OCI-LY1 (cell line): ENCODE measurements at regions not wholly inside any gene's neighbourhood (a gene's known extent, or its start where the extent isn't known, plus 50 kb on each side); places are given as distances from the start of the nearest gene placed in this dataset.

Experiments used
- EZH2 ChIP-seq: fragments of 200-600 bp; sonication (generic), shearing (Covaris generic); IDR thresholded peaks from 2 replicates; pipeline ENCODE4 v1.8.0; 2017; ENCODE audit warnings: borderline replicate concordance, mixed run types, mild to moderate bottlenecking, antibody characterized with exemption, low read length, moderate library complexity, mixed read lengths
- TF ChIP-seq, protein P1 (sequence below): fragments of 200-600 bp; sonication (generic), shearing (Covaris generic); IDR thresholded peaks from 2 replicates; pipeline ENCODE4 v1.5.1; 2017; ENCODE audit warnings: mild to moderate bottlenecking, antibody characterized with exemption, low read length, moderate library complexity, mixed read lengths

DNA sequence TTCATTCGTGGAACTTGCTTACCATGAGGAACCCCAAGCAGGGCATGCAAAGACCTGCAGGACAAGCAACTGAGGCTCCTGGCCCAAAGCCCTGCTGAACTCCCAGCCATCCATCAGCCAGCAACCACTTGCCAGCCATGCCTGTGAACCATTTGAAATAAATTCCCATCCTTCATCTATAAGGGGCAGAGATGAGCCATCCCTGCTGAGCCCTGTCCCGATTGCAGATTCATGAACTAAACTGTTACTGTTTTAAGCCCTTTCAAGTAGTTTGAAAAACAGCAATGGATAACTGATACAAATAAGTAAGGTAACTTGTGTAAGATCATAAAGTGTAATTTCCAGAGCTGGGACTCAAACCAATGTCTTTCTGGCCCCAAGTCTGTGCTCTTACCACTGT, 114.4 kb upstream of the WSCD1 start:
- TF ChIP-seq, protein P1, sequence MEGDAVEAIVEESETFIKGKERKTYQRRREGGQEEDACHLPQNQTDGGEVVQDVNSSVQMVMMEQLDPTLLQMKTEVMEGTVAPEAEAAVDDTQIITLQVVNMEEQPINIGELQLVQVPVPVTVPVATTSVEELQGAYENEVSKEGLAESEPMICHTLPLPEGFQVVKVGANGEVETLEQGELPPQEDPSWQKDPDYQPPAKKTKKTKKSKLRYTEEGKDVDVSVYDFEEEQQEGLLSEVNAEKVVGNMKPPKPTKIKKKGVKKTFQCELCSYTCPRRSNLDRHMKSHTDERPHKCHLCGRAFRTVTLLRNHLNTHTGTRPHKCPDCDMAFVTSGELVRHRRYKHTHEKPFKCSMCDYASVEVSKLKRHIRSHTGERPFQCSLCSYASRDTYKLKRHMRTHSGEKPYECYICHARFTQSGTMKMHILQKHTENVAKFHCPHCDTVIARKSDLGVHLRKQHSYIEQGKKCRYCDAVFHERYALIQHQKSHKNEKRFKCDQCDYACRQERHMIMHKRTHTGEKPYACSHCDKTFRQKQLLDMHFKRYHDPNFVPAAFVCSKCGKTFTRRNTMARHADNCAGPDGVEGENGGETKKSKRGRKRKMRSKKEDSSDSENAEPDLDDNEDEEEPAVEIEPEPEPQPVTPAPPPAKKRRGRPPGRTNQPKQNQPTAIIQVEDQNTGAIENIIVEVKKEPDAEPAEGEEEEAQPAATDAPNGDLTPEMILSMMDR, result no peak
- no peak for TF ChIP-seq EZH2
